ENCODE measurements at regions not wholly inside any gene's neighbourhood (a gene's known extent, or its start where the extent isn't known, plus 50 kb on each side); places are given as distances from the start of the nearest gene placed in this dataset.

GRCh38 chr6:163716690-163717089 is 302.2 kb downstream of the QKI start:
- TF ChIP-seq POLR2A (IDR thresholded peaks at IDR 0.05; ENCODE audit: low read depth) (no peak), POLR2AphosphoS5 (IDR thresholded peaks at IDR 0.05) (no peak), CTCF (IDR thresholded peaks at IDR 0.05) (no peak), EP300 (IDR thresholded peaks at IDR 0.05) (no peak)

All from esophagus muscularis mucosa (tissue), 4 donors.